GM12874 (cell line): ENCODE measurements at regions not wholly inside any gene's neighbourhood (a gene's known extent, or its start where the extent isn't known, plus 50 kb on each side); places are given as distances from the start of the nearest gene placed in this dataset.

Experiments
- CTCF ChIP-seq: IDR thresholded peaks from 2 replicates; pipeline ENCODE4 v1.5.1; 2011; ENCODE audit warnings: low read depth, mild to moderate bottlenecking, control low read depth, low read length, moderate library complexity; ENCODE audit not compliant: insufficient read depth

GRCh38 chr12:19671695-19672094 lies 232.4 kb downstream of the AEBP2 start:
- TF ChIP-seq CTCF: no peak

GRCh38 chr12:19674437-19674836 lies 235.1 kb downstream of the AEBP2 start:
- TF ChIP-seq CTCF: no peak

- TF ChIP-seq CTCF: no peak
These were observed 236.1 kb downstream of the AEBP2 start for GRCh38 chr12:19675361-19675760.

GRCh38 chr12:19681007-19681406 lies 241.7 kb downstream of the AEBP2 start:
- TF ChIP-seq CTCF: no peak

GRCh38 chr12:19683178-19683927 lies 244.1 kb downstream of the AEBP2 start:
- no peak for TF ChIP-seq CTCF

GRCh38 chr12:19687371-19687770 lies 248.1 kb downstream of the AEBP2 start:
- no peak for TF ChIP-seq CTCF

GRCh38 chr12:19688532-19688931 lies 249.2 kb downstream of the AEBP2 start:
- TF ChIP-seq CTCF: no peak
